KMS-11 (cell line): ENCODE measurements at regions not wholly inside any gene's neighbourhood (a gene's known extent, or its start where the extent isn't known, plus 50 kb on each side); places are given as distances from the start of the nearest gene placed in this dataset.

Experiments
- H2AFZ ChIP-seq: fragments of 200-600 bp; sonication (generic); 2 replicates; pipeline ENCODE4 v1.6.1; 2016; ENCODE audit warnings: antibody characterized with exemption, mixed run types, low read depth
- H3K27ac ChIP-seq: fragments of 200-600 bp; sonication (generic); 2 replicates; pipeline ENCODE4 v1.6.1; 2016; ENCODE audit warnings: mild to moderate bottlenecking, mixed run types
- H3K27me3 ChIP-seq: fragments of 200-600 bp; sonication (generic); 2 replicates; pipeline ENCODE4 v1.6.1; 2017; ENCODE audit warnings: mild to moderate bottlenecking, low read depth, mixed run types, moderate library complexity; ENCODE audit not compliant: insufficient read depth
- H3K36me3 ChIP-seq: fragments of 200-600 bp; sonication (generic); 2 replicates; pipeline ENCODE4 v1.6.1; 2017; ENCODE audit warnings: mild to moderate bottlenecking, mixed run types; ENCODE audit not compliant: insufficient read depth
- H3K4me1 ChIP-seq: fragments of 200-600 bp; sonication (generic); 2 replicates; pipeline ENCODE4 v1.6.1; 2016; ENCODE audit warnings: mild to moderate bottlenecking, low read depth, mixed run types; ENCODE audit not compliant: poor library complexity, severe bottlenecking
- H3K4me2 ChIP-seq: fragments of 200-600 bp; sonication (generic); 2 replicates; pipeline ENCODE4 v1.7.0; 2016; ENCODE audit warnings: mild to moderate bottlenecking, mixed run types
- H3K4me3 ChIP-seq: fragments of 200-600 bp; sonication (generic); IDR thresholded peaks from 2 replicates; pipeline ENCODE4 v1.6.1; 2017; ENCODE audit warnings: low read depth, low read length, mixed read lengths; ENCODE audit not compliant: insufficient read depth
- H3K79me2 ChIP-seq: fragments of 200-600 bp; sonication (generic); 2 replicates; pipeline ENCODE4 v1.6.1; 2016; ENCODE audit warnings: low read depth, mixed run types; ENCODE audit not compliant: insufficient read depth
- H3K9ac ChIP-seq: fragments of 200-600 bp; sonication (generic); 2 replicates; pipeline ENCODE4 v1.6.1; 2016; ENCODE audit warnings: mild to moderate bottlenecking, mixed run types
- H4K20me1 ChIP-seq: fragments of 200-600 bp; sonication (generic); 2 replicates; pipeline ENCODE4 v1.6.1; 2016; ENCODE audit warnings: mild to moderate bottlenecking, mixed run types; ENCODE audit not compliant: insufficient read depth
- TF ChIP-seq, protein P1 (sequence below): fragments of 200-600 bp; sonication (generic); conservative IDR thresholded peaks from 2 replicates; pipeline ENCODE4 v1.6.1; 2017; ENCODE audit warnings: low read depth, mild to moderate bottlenecking, antibody characterized with exemption, low read length, moderate library complexity, mixed read lengths

DNA sequence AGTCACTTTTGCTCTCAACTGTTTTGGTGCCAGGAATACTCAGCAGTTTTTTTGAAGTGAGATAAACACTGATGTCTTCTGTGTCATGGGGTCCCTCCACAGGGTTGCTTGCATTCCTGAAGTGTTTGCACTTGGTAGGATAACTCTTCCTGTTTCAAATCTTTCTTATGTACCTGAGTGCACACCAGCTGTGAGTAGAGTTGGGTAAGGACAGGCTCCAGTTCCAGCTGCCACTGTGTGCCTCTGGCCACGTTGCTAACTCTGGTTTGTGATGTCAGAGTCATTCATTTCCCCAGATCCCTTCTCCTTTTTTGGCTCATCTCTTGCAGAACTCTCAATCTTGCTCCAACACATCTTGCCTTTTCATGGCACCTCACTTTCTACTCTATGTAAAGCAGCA, 356.3 kb upstream of the B3GALT2 start:
- Histone ChIP-seq H3K79me2 (no peaks in the 10 kb centered on the region), H3K4me3 (no peak overlapping the region), H4K20me1 (no peaks in the 10 kb centered on the region), H3K36me3 (no peaks in the 10 kb centered on the region), H3K27ac (peak overlapping the region; percentile 85), H3K9ac (no peak overlapping the region; the same call in 1 of the 2 replicates), H3K4me2 (peak overlapping the region; percentile 85), H3K27me3 (no peaks in the 10 kb centered on the region), H2AFZ (peak overlapping the region; percentile 53), H3K4me1 (peaks cover 60% of the 10 kb centered on the region)
- TF ChIP-seq, protein P1, sequence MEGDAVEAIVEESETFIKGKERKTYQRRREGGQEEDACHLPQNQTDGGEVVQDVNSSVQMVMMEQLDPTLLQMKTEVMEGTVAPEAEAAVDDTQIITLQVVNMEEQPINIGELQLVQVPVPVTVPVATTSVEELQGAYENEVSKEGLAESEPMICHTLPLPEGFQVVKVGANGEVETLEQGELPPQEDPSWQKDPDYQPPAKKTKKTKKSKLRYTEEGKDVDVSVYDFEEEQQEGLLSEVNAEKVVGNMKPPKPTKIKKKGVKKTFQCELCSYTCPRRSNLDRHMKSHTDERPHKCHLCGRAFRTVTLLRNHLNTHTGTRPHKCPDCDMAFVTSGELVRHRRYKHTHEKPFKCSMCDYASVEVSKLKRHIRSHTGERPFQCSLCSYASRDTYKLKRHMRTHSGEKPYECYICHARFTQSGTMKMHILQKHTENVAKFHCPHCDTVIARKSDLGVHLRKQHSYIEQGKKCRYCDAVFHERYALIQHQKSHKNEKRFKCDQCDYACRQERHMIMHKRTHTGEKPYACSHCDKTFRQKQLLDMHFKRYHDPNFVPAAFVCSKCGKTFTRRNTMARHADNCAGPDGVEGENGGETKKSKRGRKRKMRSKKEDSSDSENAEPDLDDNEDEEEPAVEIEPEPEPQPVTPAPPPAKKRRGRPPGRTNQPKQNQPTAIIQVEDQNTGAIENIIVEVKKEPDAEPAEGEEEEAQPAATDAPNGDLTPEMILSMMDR = no peak

GRCh38 chr1:193540511-193540910, 354.1 kb upstream of the B3GALT2 start:
- peak overlapping the region; percentile 59 for H3K9ac ChIP-seq
- H3K36me3 ChIP-seq = no peaks in the 10 kb centered on the region
- peak overlapping the region; percentile 53 for H2AFZ ChIP-seq
- no peaks in the 10 kb centered on the region for H3K79me2 ChIP-seq
- no peaks in the 10 kb centered on the region for H4K20me1 ChIP-seq
- no peak overlapping the region for H3K4me3 ChIP-seq
- peak overlapping the region; percentile 85 for H3K4me2 ChIP-seq
- TF ChIP-seq, protein P1 = no peak
- peaks cover 82% of the 10 kb centered on the region for H3K4me1 ChIP-seq
- no peaks in the 10 kb centered on the region for H3K27me3 ChIP-seq
- H3K27ac ChIP-seq = peak overlapping the region; percentile 85

GRCh38 chr1:193539731-193540459, 353.5 kb upstream of the B3GALT2 start:
- H3K4me3 ChIP-seq = no peak overlapping the region
- TF ChIP-seq, protein P1 = no peak
- H3K79me2 ChIP-seq = no peaks in the 10 kb centered on the region
- no peaks in the 10 kb centered on the region for H3K27me3 ChIP-seq
- peak overlapping the region; percentile 85 for H3K27ac ChIP-seq
- peak overlapping the region; percentile 59 for H3K9ac ChIP-seq
- H3K4me2 ChIP-seq = peak overlapping the region; percentile 85
- no peaks in the 10 kb centered on the region for H4K20me1 ChIP-seq
- peak overlapping the region; percentile 53 for H2AFZ ChIP-seq
- peaks cover 82% of the 10 kb centered on the region for H3K4me1 ChIP-seq
- no peaks in the 10 kb centered on the region for H3K36me3 ChIP-seq

GRCh38 chr1:193538680-193539079, 352.3 kb upstream of the B3GALT2 start:
- Histone ChIP-seq H3K9ac (no peak overlapping the region), H3K27me3 (no peaks in the 10 kb centered on the region), H2AFZ (no peak overlapping the region), H3K4me2 (peak overlapping the region; percentile 97), H3K79me2 (no peaks in the 10 kb centered on the region), H3K4me1 (peaks cover 79% of the 10 kb centered on the region), H3K27ac (no peak overlapping the region; the same call in 1 of the 2 replicates), H4K20me1 (no peaks in the 10 kb centered on the region), H3K4me3 (no peak overlapping the region), H3K36me3 (no peaks in the 10 kb centered on the region)
- TF ChIP-seq, protein P1 = no peak
